ENCODE measurements at regions not wholly inside any gene's neighbourhood (a gene's known extent, or its start where the extent isn't known, plus 50 kb on each side); places are given as distances from the start of the nearest gene placed in this dataset.

DNA sequence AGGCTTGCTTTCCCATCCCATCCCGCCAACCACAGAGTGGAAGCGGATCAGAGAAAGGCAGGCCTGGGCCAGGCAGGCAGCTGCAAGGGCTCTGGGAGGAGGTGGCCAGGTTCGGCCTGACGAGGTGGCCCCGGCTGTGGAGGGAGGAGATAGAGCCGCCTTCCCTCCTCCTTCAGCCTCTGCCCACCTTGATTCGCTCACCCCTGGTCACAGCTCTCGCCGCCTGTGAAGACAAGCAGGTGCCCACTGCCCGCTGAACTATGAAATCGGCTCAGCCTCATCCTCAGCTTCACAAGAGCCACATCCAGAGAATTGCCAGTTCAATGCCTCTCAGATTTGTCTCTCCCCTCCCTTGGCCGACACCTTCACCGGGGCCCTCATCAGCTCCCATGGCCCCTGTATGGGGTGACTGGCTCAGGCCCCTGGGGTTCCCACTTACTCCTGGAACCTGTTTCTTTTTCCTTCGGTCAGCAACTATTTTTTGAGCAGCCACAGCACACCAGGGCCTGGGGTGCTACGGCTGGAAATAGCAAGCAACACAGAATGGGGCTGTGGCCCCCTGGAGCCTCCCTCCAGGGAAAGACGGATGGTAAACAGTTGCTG lies 80.0 kb upstream of the CHST15 start:
- no peak for DNase-seq (ENCODE audit: low read depth, low spot score)
- ChIA-PET CTCF (no interaction called here), RAD21 (ENCODE audit: unreplicated experiment) (no interaction called here), SMC1A (ENCODE audit: uncharacterized antibody, unreplicated experiment) (no interaction called here), POLR2A (no interaction called here)
- no peaks in the 10 kb centered on the region for H3K36me3 ChIP-seq (ENCODE audit: control insufficient read depth in 2 of 2, insufficient read depth in 2 of 2, low read length in 1 of 2)
- no peak overlapping the region for H3K4me2 ChIP-seq (ENCODE audit: control insufficient read depth, insufficient read depth)
- H3K9ac ChIP-seq (ENCODE audit: control insufficient read depth, insufficient read depth, low read length): no peak overlapping the region
- H3K79me2 ChIP-seq (ENCODE audit: control insufficient read depth, insufficient read depth, low read length): no peaks in the 10 kb centered on the region
- peaks cover 0 to 2% of the 10 kb centered on the region in 2 experiments; a peak in 3 of 4 replicates for H3K27me3 ChIP-seq (replicated peaks in 1 of 2; ENCODE audit: control insufficient read depth in 2 of 2, insufficient read depth in 2 of 2, low read length in 1 of 2)
- no peaks in the 10 kb centered on the region; the same call in 2 of the 3 replicates for H3K9me3 ChIP-seq (replicated peaks; ENCODE audit: control insufficient read depth, insufficient read depth, low read length)
- no peak for FAIRE-seq
- H3K4me3 ChIP-seq: no peak overlapping the region
- no peak overlapping the region for H2AFZ ChIP-seq (ENCODE audit: control insufficient read depth, low read depth, low read length)
- intact Hi-C loops (cut with micrococcal nuclease; ENCODE audit: unreplicated experiment) (no loop called here), in situ Hi-C loops (cut with MboI) (no loop called here)
- H3K4me1 ChIP-seq (ENCODE audit: control insufficient read depth, insufficient read depth, low read length): peaks cover 6% of the 10 kb centered on the region; the same call in 1 of the 2 replicates
- H4K20me1 ChIP-seq (ENCODE audit: control insufficient read depth, insufficient read depth): no peaks in the 10 kb centered on the region
- ATAC-seq: no peak
- no peak overlapping the region for H3K27ac ChIP-seq (ENCODE audit: control insufficient read depth, insufficient read depth)
- TF ChIP-seq ZSCAN29 (IDR thresholded peaks at IDR 0.05) (no peak), CHD2 (IDR thresholded peaks at IDR 0.05; ENCODE audit: borderline replicate concordance, low read depth, low read length) (no peak), KAT2A (conservative IDR thresholded peaks at IDR 0.05; ENCODE audit: control insufficient read depth, low read depth, low read length) (no peak), ZNF207 (IDR thresholded peaks at IDR 0.05; ENCODE audit: borderline replicate concordance) (no peak), MYB (IDR thresholded peaks at IDR 0.05; ENCODE audit: borderline replicate concordance, low read depth, low read length) (no peak), ZBED1 (IDR thresholded peaks at IDR 0.05; ENCODE audit: borderline replicate concordance) (no peak), GABPA (IDR thresholded peaks at IDR 0.05; ENCODE audit: low read depth) (no peak), MEF2A (IDR thresholded peaks at IDR 0.05; ENCODE audit: insufficient read depth, low read depth, low read length) (no peak), RB1 (IDR thresholded peaks at IDR 0.05; ENCODE audit: borderline replicate concordance) (no peak), EZH2 (IDR thresholded peaks at IDR 0.05; ENCODE audit: borderline replicate concordance, control insufficient read depth, low read depth, low read length) (no peak), POLR2AphosphoS2 (IDR thresholded peaks at IDR 0.05; ENCODE audit: low read depth, low read length) (no peak), ZNF622 (IDR thresholded peaks at IDR 0.05) (no peak), YY1 (IDR thresholded peaks at IDR 0.05; ENCODE audit: low read depth, low read length) (no peak)
- TF ChIP-seq, protein P1, sequence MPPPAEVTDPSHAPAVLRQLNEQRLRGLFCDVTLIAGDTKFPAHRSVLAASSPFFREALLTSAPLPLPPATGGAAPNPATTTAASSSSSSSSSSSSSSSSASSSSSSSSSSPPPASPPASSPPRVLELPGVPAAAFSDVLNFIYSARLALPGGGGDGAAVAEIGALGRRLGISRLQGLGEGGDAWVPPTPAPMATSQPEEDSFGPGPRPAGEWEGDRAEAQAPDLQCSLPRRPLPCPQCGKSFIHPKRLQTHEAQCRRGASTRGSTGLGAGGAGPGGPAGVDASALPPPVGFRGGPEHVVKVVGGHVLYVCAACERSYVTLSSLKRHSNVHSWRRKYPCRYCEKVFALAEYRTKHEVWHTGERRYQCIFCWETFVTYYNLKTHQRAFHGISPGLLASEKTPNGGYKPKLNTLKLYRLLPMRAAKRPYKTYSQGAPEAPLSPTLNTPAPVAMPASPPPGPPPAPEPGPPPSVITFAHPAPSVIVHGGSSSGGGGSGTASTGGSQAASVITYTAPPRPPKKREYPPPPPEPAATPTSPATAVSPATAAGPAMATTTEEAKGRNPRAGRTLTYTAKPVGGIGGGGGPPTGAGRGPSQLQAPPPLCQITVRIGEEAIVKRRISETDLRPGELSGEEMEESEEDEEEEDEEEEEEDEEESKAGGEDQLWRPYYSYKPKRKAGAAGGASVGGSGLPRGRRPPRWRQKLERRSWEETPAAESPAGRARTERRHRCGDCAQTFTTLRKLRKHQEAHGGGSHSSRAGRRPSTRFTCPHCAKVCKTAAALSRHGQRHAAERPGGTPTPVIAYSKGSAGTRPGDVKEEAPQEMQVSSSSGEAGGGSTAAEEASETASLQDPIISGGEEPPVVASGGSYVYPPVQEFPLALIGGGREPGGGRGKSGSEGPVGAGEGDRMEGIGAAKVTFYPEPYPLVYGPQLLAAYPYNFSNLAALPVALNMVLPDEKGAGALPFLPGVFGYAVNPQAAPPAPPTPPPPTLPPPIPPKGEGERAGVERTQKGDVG (CRISPR knock-in tag; IDR thresholded peaks at IDR 0.05): no peak
- TF ChIP-seq, protein P2, sequence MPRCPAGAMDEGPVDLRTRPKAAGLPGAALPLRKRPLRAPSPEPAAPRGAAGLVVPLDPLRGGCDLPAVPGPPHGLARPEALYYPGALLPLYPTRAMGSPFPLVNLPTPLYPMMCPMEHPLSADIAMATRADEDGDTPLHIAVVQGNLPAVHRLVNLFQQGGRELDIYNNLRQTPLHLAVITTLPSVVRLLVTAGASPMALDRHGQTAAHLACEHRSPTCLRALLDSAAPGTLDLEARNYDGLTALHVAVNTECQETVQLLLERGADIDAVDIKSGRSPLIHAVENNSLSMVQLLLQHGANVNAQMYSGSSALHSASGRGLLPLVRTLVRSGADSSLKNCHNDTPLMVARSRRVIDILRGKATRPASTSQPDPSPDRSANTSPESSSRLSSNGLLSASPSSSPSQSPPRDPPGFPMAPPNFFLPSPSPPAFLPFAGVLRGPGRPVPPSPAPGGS (IDR thresholded peaks at IDR 0.05; ENCODE audit: borderline replicate concordance, insufficient read depth, low read depth, low read length, poor library complexity, severe bottlenecking): no peak
- TF ChIP-seq, protein P3, sequence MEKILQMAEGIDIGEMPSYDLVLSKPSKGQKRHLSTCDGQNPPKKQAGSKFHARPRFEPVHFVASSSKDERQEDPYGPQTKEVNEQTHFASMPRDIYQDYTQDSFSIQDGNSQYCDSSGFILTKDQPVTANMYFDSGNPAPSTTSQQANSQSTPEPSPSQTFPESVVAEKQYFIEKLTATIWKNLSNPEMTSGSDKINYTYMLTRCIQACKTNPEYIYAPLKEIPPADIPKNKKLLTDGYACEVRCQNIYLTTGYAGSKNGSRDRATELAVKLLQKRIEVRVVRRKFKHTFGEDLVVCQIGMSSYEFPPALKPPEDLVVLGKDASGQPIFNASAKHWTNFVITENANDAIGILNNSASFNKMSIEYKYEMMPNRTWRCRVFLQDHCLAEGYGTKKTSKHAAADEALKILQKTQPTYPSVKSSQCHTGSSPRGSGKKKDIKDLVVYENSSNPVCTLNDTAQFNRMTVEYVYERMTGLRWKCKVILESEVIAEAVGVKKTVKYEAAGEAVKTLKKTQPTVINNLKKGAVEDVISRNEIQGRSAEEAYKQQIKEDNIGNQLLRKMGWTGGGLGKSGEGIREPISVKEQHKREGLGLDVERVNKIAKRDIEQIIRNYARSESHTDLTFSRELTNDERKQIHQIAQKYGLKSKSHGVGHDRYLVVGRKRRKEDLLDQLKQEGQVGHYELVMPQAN (conservative IDR thresholded peaks at IDR 0.05): no peak
- TF ChIP-seq, protein P4, sequence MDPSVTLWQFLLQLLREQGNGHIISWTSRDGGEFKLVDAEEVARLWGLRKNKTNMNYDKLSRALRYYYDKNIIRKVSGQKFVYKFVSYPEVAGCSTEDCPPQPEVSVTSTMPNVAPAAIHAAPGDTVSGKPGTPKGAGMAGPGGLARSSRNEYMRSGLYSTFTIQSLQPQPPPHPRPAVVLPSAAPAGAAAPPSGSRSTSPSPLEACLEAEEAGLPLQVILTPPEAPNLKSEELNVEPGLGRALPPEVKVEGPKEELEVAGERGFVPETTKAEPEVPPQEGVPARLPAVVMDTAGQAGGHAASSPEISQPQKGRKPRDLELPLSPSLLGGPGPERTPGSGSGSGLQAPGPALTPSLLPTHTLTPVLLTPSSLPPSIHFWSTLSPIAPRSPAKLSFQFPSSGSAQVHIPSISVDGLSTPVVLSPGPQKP (IDR thresholded peaks at IDR 0.05; ENCODE audit: low read depth, low read length): no peak
- 32% methylated on average over 16 of the region's 16 CpGs for WGBS (ENCODE audit: insufficient coverage, insufficient replicate concordance, low lambda C conversion rate, missing lambda C conversion rate)
- BruUV-seq (replicated peaks): no TSS peak

All from GM12878 (cell line).